ENCODE measurements at regions not wholly inside any gene's neighbourhood (a gene's known extent, or its start where the extent isn't known, plus 50 kb on each side); places are given as distances from the start of the nearest gene placed in this dataset.
A peak's percentile ranks its signal among the peaks of the same experiment; 100 is the strongest.
"Not testable (repeated sequence)": the region's sequence is repeated elsewhere in the genome, so short reads cannot be mapped to it uniquely, and the experiment has no call there.

- not testable (repeated sequence) for DNase-seq
These were observed 963.6 kb upstream of the PCDH20 start for GRCh38 chr13:62379241-62379640.

- no peak for DNase-seq
These were observed 962.2 kb upstream of the PCDH20 start for GRCh38 chr13:62377838-62378237.

GRCh38 chr13:62375653-62376052 is 960.0 kb upstream of the PCDH20 start:
- no peak for DNase-seq

GRCh38 chr13:62371737-62372136 is 956.1 kb upstream of the PCDH20 start:
- DNase-seq, result no peak

- not testable (repeated sequence) for DNase-seq
These were observed 952.3 kb upstream of the PCDH20 start for GRCh38 chr13:62367971-62368370.

- no peak for DNase-seq
These were observed 945.0 kb upstream of the PCDH20 start for GRCh38 chr13:62360609-62361008.

GRCh38 chr13:62358646-62358932 is 942.9 kb upstream of the PCDH20 start:
- no peak for DNase-seq

- peak in 1 of 4 experiments; percentile 1 for DNase-seq
These were observed 942.4 kb upstream of the PCDH20 start for GRCh38 chr13:62357887-62358645.

GRCh38 chr13:62356977-62357376 is 941.3 kb upstream of the PCDH20 start:
- no peak for DNase-seq

- DNase-seq, result no peak
These were observed 921.6 kb upstream of the PCDH20 start for GRCh38 chr13:62337109-62337880.

- no peak for DNase-seq
These were observed 920.9 kb upstream of the PCDH20 start for GRCh38 chr13:62336507-62336906.

GRCh38 chr13:62333466-62333865 is 917.8 kb upstream of the PCDH20 start:
- DNase-seq, result no peak

GRCh38 chr13:62331384-62331783 is 915.7 kb upstream of the PCDH20 start:
- no peak for DNase-seq

- DNase-seq, result no peak
These were observed 911.7 kb upstream of the PCDH20 start for GRCh38 chr13:62327367-62327766.

GRCh38 chr13:62324842-62325241 is 909.2 kb upstream of the PCDH20 start:
- DNase-seq, result no peak

- no peak for DNase-seq
These were observed 906.2 kb upstream of the PCDH20 start for GRCh38 chr13:62321895-62322294.

- DNase-seq, result no peak
These were observed 905.5 kb upstream of the PCDH20 start for GRCh38 chr13:62321139-62321538.

GRCh38 chr13:62320129-62321108 is 904.8 kb upstream of the PCDH20 start:
- DNase-seq, result peak in 2 of 4 experiments; percentile 3 to 4

- no peak for DNase-seq
These were observed 894.3 kb upstream of the PCDH20 start for GRCh38 chr13:62309904-62310303.

GRCh38 chr13:62305756-62306155 is 890.1 kb upstream of the PCDH20 start:
- DNase-seq, result no peak

- DNase-seq, result no peak
These were observed 886.7 kb upstream of the PCDH20 start for GRCh38 chr13:62302341-62302740.

- DNase-seq, result no peak
These were observed 884.3 kb upstream of the PCDH20 start for GRCh38 chr13:62299988-62300387.

- no peak for DNase-seq
These were observed 881.2 kb upstream of the PCDH20 start for GRCh38 chr13:62296812-62297211.

All from suppressor macrophage (primary cell).